Keratinocyte (primary cell): ENCODE measurements at regions not wholly inside any gene's neighbourhood (a gene's known extent, or its start where the extent isn't known, plus 50 kb on each side); places are given as distances from the start of the nearest gene placed in this dataset.

Experiments
- EZH2 ChIP-seq: IDR thresholded peaks from one replicate; pipeline ENCODE4 v1.6.1; 2012; ENCODE audit warnings: inconsistent platforms, mild to moderate bottlenecking, low read length, moderate library complexity
- TF ChIP-seq, protein P1 (sequence below), 3 experiments: IDR thresholded peaks in 1 of 3; conservative IDR thresholded peaks in 1 of 3; optimal IDR thresholded peaks in 1 of 3; 2 replicates in 2 of 3; 3 replicates in 1 of 3; pipeline versions ENCODE3 to v1.5.1; 2011; ENCODE audit warnings: low read length in 3 of 3, mild to moderate bottlenecking in 3 of 3, moderate library complexity in 2 of 3, control low read depth in 1 of 3, inconsistent platforms in 1 of 3; ENCODE audit not compliant: insufficient read depth in 2 of 3; ENCODE audit errors: extremely low read depth in 1 of 3

DNA sequence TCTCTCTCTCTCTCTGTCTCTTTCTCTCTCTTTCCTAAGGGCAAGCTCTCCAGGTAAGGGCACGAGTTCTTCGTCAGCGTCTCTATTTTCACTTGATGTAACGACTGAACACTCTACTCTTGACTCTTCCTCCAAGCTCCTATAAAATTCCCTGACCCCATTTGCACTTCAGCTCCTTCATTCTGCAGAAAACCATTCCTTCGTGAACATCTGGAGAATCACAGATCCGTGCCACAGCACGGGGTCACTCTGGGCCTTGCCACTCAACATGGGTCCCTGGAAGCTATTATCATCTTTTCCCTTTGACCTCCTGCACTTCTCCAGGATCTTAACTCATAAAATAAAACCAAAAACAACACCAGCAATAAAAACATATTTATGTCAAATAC is 112.0 kb upstream of the LNX1 start:
- TF ChIP-seq, protein P1, sequence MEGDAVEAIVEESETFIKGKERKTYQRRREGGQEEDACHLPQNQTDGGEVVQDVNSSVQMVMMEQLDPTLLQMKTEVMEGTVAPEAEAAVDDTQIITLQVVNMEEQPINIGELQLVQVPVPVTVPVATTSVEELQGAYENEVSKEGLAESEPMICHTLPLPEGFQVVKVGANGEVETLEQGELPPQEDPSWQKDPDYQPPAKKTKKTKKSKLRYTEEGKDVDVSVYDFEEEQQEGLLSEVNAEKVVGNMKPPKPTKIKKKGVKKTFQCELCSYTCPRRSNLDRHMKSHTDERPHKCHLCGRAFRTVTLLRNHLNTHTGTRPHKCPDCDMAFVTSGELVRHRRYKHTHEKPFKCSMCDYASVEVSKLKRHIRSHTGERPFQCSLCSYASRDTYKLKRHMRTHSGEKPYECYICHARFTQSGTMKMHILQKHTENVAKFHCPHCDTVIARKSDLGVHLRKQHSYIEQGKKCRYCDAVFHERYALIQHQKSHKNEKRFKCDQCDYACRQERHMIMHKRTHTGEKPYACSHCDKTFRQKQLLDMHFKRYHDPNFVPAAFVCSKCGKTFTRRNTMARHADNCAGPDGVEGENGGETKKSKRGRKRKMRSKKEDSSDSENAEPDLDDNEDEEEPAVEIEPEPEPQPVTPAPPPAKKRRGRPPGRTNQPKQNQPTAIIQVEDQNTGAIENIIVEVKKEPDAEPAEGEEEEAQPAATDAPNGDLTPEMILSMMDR (optimal IDR thresholded peaks at IDR 0.05 in 1 of 3, IDR thresholded peaks at IDR 0.05 in 1 of 3, conservative IDR thresholded peaks at IDR 0.05 in 1 of 3; ENCODE audit: extremely low read depth in 1 of 3, insufficient read depth in 2 of 3, low read length in 3 of 3), result no peak
- no peak for TF ChIP-seq EZH2
